Adrenal gland (tissue), 9 donors: ENCODE measurements at regions not wholly inside any gene's neighbourhood (a gene's known extent, or its start where the extent isn't known, plus 50 kb on each side); places are given as distances from the start of the nearest gene placed in this dataset.

Experiments
- DNase-seq, 7 donors: peaks; one replicate each; pipeline ENCODE4 v3.0.0-alpha.2; 2019 to 2020
- H3K27ac ChIP-seq, 5 donors: fragments of 200-600 bp; sonication (generic) in 4 of 5; 1 replicate in 3 of 5; 2 replicates in 2 of 5; pipeline versions ENCODE4 v1.5.1 to v1.8.0; 2016 to 2020; ENCODE audit warnings: mild to moderate bottlenecking in 1 of 5
- H3K27me3 ChIP-seq: fragments of 200-600 bp; 2 replicates; pipeline ENCODE4 v1.8.0; 2021
- H3K36me3 ChIP-seq, 2 donors: fragments of 200-600 bp; replicated peaks in 1 of 2; 1 replicate in 1 of 2; 2 replicates in 1 of 2; pipeline versions ENCODE4 v1.5.1 to v1.8.0; 2018 to 2022
- H3K4me1 ChIP-seq, 2 donors: fragments of 200-600 bp; replicated peaks in 1 of 2; 1 replicate in 1 of 2; 2 replicates in 1 of 2; pipeline versions ENCODE4 v1.5.1 to v1.8.0; 2018 to 2021
- H3K4me3 ChIP-seq, 4 donors: fragments of 200-600 bp; sonication (generic) in 3 of 4; one replicate each; pipeline ENCODE4 v1.5.1; 2016 to 2018
- H3K9me3 ChIP-seq, 3 donors: fragments of 200-600 bp; sonication (generic) in 1 of 3; replicated peaks in 1 of 3; 1 replicate in 2 of 3; 2 replicates in 1 of 3; pipeline versions ENCODE4 v1.5.1 to v1.8.0; 2016 to 2021
- POLR2A ChIP-seq, 2 donors: fragments of 450-650 bp; IDR thresholded peaks; one replicate each; pipeline ENCODE4 v1.6.1; 2017; ENCODE audit warnings: antibody characterized with exemption in 2 of 2, mild to moderate bottlenecking in 2 of 2, moderate library complexity in 1 of 2
- WGBS, 4 donors: extraction: QIAGEN DNeasy Blood & Tissue Kit in 2 of 4; methylation state at CpG; one replicate each; pipeline versions ENCODE4 v1.1.5 to v1.1.7; 2013 to 2017; 5-methylcytosine and 5-hydroxymethylcytosine counted together
- intact Hi-C, 2 donors: fragments of 100-400 bp; cut with DNase I; formaldehyde crosslinking; loops; one replicate each; pipeline versions ENCODE4 v1.14.1 to v1.15.0; 2022 to 2023
- TF ChIP-seq, protein P1 (sequence below), 6 experiments: fragments of 450-650 bp in 4 of 6; fragments of 200-600 bp in 2 of 6; sonication (generic) in 1 of 6; IDR thresholded peaks; 1 replicate in 5 of 6; 2 replicates in 1 of 6; pipeline versions ENCODE4 v1.5.1 to v1.8.0; 2016 to 2021; ENCODE audit warnings: antibody characterized with exemption in 6 of 6, mild to moderate bottlenecking in 2 of 6, moderate library complexity in 1 of 6
- donor health status: healthy with polysubstance abuse.
- donor health status: Bipolar disorder and iron deficiency.
- donor health status: DM: yes; HTN: yes; CAD: no.
- donor health status: DM: no; HTN: no; CAD: no.
- donor health status: DM: no; HTN: no; CAD: no.

DNA sequence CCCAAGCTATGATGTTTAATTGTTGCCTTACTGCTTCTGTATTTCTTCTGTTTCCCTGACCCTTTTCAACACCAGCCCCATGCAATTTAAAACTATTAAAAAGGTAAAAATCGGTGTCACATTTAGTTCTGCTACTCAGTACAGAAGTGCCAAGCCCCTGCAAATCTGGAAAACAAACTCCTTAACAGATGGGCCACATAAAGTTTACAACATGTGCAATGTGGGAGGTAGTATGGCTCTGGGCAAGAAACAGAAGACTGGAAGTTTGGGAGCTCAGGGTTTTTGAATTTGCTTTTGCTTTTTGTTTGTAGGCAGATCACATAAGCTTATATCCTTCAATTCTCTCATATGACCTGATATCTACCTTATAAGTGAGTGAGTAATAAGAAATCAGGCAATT is 404.0 kb upstream of the ATP2B1 start:
- H3K4me3 ChIP-seq, result no peak overlapping the region
- no peak for TF ChIP-seq POLR2A (IDR thresholded peaks at IDR 0.05)
- TF ChIP-seq, protein P1, sequence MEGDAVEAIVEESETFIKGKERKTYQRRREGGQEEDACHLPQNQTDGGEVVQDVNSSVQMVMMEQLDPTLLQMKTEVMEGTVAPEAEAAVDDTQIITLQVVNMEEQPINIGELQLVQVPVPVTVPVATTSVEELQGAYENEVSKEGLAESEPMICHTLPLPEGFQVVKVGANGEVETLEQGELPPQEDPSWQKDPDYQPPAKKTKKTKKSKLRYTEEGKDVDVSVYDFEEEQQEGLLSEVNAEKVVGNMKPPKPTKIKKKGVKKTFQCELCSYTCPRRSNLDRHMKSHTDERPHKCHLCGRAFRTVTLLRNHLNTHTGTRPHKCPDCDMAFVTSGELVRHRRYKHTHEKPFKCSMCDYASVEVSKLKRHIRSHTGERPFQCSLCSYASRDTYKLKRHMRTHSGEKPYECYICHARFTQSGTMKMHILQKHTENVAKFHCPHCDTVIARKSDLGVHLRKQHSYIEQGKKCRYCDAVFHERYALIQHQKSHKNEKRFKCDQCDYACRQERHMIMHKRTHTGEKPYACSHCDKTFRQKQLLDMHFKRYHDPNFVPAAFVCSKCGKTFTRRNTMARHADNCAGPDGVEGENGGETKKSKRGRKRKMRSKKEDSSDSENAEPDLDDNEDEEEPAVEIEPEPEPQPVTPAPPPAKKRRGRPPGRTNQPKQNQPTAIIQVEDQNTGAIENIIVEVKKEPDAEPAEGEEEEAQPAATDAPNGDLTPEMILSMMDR (IDR thresholded peaks at IDR 0.05), result no peak
- H3K27ac ChIP-seq, result no peak overlapping the region
- no peaks in the 10 kb centered on the region for H3K27me3 ChIP-seq
- WGBS, 4 donors, result 62 to 92% (median 69%) methylated on average over 1 of the region's 1 CpG
- no peaks in the 10 kb centered on the region for H3K4me1 ChIP-seq
- no peaks in the 10 kb centered on the region for H3K36me3 ChIP-seq
- no peaks in the 10 kb centered on the region for H3K9me3 ChIP-seq
- intact Hi-C loops, result no loop called here
- DNase-seq, result no peak

DNA sequence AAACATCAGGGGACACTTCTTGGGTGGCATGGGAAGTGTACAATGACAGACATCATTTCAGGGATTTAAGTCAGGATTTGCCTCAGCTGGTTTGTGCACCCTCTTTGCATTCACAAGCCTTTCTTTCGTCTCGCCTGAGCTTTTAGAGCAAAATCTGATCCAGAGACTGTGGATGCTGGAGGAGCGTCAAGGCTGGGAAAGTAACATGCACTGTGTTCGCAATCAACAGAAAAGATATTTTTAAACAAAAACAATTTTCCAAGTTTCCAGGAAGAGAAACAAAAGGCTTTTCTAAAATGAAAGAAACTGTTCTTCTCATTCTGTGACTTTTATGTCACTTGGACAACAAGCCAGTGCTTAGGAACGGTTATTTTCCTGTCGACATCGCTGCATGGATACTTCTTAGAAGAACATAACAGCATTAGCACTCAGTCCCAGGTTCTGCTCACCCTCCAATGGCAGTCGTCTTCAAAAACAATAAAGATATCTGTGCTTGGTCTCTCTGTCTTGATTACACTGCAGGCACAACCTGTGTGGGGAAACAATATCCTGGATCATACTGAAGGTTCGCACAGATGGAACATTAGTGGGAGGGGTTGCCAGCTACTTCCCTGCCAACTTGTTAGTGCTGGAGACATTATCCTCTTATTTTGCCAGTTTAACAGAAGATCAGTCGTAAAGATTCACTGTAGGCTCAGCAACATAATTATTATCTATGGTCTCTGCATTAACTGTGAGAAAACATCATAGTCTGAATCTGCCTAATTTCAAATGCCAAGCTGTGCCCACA is 403.3 kb upstream of the ATP2B1 start:
- Histone ChIP-seq H3K4me1 (no peaks in the 10 kb centered on the region), H3K27ac (no peak overlapping the region), H3K27me3 (no peaks in the 10 kb centered on the region), H3K4me3 (no peak overlapping the region), H3K9me3 (no peaks in the 10 kb centered on the region), H3K36me3 (no peaks in the 10 kb centered on the region)
- 66 to 86% (median 79%) methylated on average over 9 to 10 of the region's 10 CpGs for WGBS, 4 donors
- TF ChIP-seq POLR2A (IDR thresholded peaks at IDR 0.05), result no peak
- TF ChIP-seq, protein P1 (IDR thresholded peaks at IDR 0.05), result no peak
- DNase-seq, result no peak
- intact Hi-C loops, result no loop called here

DNA sequence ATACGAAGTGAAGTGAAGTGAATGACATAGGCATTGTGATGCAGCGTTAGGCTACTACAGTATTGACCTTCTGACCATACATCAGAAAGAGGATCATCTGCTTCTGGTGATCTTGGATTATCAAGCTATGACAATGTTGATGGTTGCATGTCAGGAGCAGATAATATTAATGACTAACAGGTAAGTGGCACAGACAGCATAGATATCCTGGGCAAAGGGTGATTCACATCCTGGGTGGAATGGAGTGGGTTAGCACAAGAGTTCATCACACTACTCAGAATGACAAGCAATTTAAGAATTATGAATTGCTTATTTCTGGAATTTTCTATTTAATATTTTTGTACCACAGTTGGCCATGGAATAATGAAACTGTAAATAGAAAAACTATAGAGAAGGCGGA is 397.9 kb upstream of the ATP2B1 start:
- DNase-seq, result no peak
- no peak for TF ChIP-seq POLR2A (IDR thresholded peaks at IDR 0.05)
- TF ChIP-seq, protein P1 (IDR thresholded peaks at IDR 0.05), result no peak
- no peaks in the 10 kb centered on the region for H3K36me3 ChIP-seq
- no peak overlapping the region for H3K4me3 ChIP-seq
- no peaks in the 10 kb centered on the region for H3K9me3 ChIP-seq
- no peaks in the 10 kb centered on the region for H3K4me1 ChIP-seq
- intact Hi-C loops, result loop anchor here in 1 of 2 donors (10.0 kb wide), 1 partner anchor 562 kb away; no protein-coding TSS in a partner anchor
- WGBS, 4 donors, result 81 to 94% (median 88%) methylated on average over 3 of the region's 3 CpGs
- H3K27me3 ChIP-seq, result no peaks in the 10 kb centered on the region
- no peak overlapping the region for H3K27ac ChIP-seq

DNA sequence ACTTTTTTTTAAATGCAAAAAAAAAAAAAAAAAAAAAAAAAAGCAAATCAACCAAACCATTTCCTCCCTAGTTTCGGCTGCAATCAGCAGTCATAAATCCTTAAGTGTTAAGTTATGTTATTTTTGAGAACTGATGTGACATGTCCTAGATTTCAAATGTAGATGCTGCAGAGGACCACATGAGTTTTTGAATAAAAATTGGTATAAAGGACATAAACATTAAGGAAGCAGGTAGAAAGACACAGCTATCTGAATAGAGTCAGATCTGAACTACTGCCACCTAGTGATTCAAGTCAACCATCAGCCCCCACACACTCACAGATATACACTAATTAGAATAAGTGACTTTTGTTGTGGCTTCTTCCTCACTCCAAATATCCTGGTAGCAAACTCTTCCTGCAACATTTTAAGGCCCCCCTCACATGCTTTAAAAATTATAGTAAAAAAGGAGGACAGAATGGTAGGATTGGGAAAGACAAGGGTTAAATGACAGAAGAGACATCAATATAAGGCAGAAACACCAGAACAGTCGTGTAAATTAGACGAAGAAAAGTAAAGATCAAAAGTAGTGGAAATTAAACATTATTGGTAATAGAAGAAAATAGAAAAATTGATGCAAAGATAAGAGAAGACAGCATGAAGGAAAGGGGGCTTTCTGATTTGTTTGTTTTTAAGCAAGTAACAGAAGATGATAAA is 394.5 kb upstream of the ATP2B1 start:
- H3K27ac ChIP-seq, result no peak overlapping the region
- H3K9me3 ChIP-seq, result no peaks in the 10 kb centered on the region
- intact Hi-C loops, result loop anchor here in 1 of 2 donors (10.0 kb wide), 1 partner anchor 558 kb away; no protein-coding TSS in a partner anchor
- H3K4me3 ChIP-seq, result no peak overlapping the region
- no peaks in the 10 kb centered on the region for H3K36me3 ChIP-seq
- no peaks in the 10 kb centered on the region for H3K4me1 ChIP-seq
- H3K27me3 ChIP-seq, result no peaks in the 10 kb centered on the region
- peak in 2 of 7 donors; percentile 22 to 28 for DNase-seq
- 43 to 61% (median 48%) methylated on average over 3 of the region's 3 CpGs for WGBS, 4 donors
- TF ChIP-seq, protein P1 (IDR thresholded peaks at IDR 0.05), result peak; percentile 20 to 63 (median 40)
- TF ChIP-seq POLR2A (IDR thresholded peaks at IDR 0.05), result no peak
